Common myeloid progenitor, CD34-positive (primary cell): ENCODE measurements at regions not wholly inside any gene's neighbourhood (a gene's known extent, or its start where the extent isn't known, plus 50 kb on each side); places are given as distances from the start of the nearest gene placed in this dataset.

ENCODE experiments used
- CTCF ChIA-PET: fragments of 350-600 bp; sonication (Branson Sonifier 250); formaldehyde crosslinking; loops from one replicate; lab custom pipeline; 2021; ENCODE audit warnings: antibody characterized with exemption; lab: Charles Lee
- POLR2A ChIA-PET: fragments of 350-600 bp; sonication (Branson Sonifier 250); formaldehyde crosslinking; loops from one replicate; lab custom pipeline; 2021; ENCODE audit warnings: antibody characterized with exemption; lab: Charles Lee
- DNase-seq, 3 donors: peaks; one replicate each; pipeline versions ENCODE4 v3.0.0 to v3.0.0-alpha.2; 2013
- H3K27ac ChIP-seq, 2 experiments: 1 replicate in 1 of 2; 2 replicates in 1 of 2; pipeline ENCODE4 v1.7.0; 2013; ENCODE audit warnings: inconsistent platforms in 2 of 2, low read length in 2 of 2, mild to moderate bottlenecking in 2 of 2, low read depth in 1 of 2, moderate library complexity in 1 of 2; ENCODE audit not compliant: severe bottlenecking in 2 of 2, insufficient read depth in 1 of 2, poor library complexity in 1 of 2
- H3K27me3 ChIP-seq, 5 experiments: replicated peaks in 2 of 5; 1 replicate in 3 of 5; 2 replicates in 2 of 5; pipeline versions ENCODE4 v1.6.1 to v1.7.0; 2013; ENCODE audit warnings: low read length in 4 of 5, mild to moderate bottlenecking in 2 of 5, moderate library complexity in 2 of 5, inconsistent platforms in 1 of 5; ENCODE audit not compliant: insufficient read depth in 5 of 5, control insufficient read depth in 4 of 5
- H3K36me3 ChIP-seq, 4 experiments: 1 replicate in 2 of 4; 2 replicates in 2 of 4; pipeline versions ENCODE4 v1.6.1 to v1.7.0; 2013; ENCODE audit warnings: low read length in 3 of 4, control low read depth in 1 of 4, mild to moderate bottlenecking in 1 of 4; ENCODE audit not compliant: control insufficient read depth in 4 of 4, insufficient read depth in 4 of 4
- H3K4me1 ChIP-seq, 4 experiments: 1 replicate in 3 of 4; 2 replicates in 1 of 4; pipeline versions ENCODE4 v1.6.1 to v1.7.1; 2013; ENCODE audit warnings: low read length in 3 of 4, mild to moderate bottlenecking in 3 of 4, control low read depth in 1 of 4, inconsistent platforms in 1 of 4, moderate library complexity in 1 of 4; ENCODE audit not compliant: control insufficient read depth in 4 of 4, insufficient read depth in 4 of 4; ENCODE audit errors: control extremely low read depth in 1 of 4
- H3K4me3 ChIP-seq, 7 experiments: 1 replicate in 4 of 7; 2 replicates in 3 of 7; pipeline versions ENCODE4 v1.5.1 to v1.7.0; 2013; ENCODE audit warnings: mild to moderate bottlenecking in 7 of 7, low read length in 6 of 7, moderate library complexity in 6 of 7, inconsistent platforms in 2 of 7, low read depth in 2 of 7, control low read depth in 1 of 7; ENCODE audit not compliant: insufficient read depth in 4 of 7, control insufficient read depth in 1 of 7; ENCODE audit errors: extremely low read depth in 1 of 7
- H3K9me3 ChIP-seq, 5 experiments: 1 replicate in 4 of 5; 2 replicates in 1 of 5; pipeline versions ENCODE4 v1.6.1 to v1.7.1; 2013; ENCODE audit warnings: low read length in 4 of 5, mild to moderate bottlenecking in 2 of 5, inconsistent platforms in 1 of 5, low read depth in 1 of 5, moderate library complexity in 1 of 5; ENCODE audit not compliant: control insufficient read depth in 4 of 5, insufficient read depth in 2 of 5; ENCODE audit errors: control extremely low read depth in 1 of 5
- WGBS: methylation state at CpG from one replicate; pipeline ENCODE4 v1.1.5; 2013; ENCODE audit not compliant: insufficient coverage; 5-methylcytosine and 5-hydroxymethylcytosine counted together

GRCh38 chr5:145247745-145248040 is 587.4 kb downstream of the PRELID2 start:
- Histone ChIP-seq H3K36me3 (no peaks in the 10 kb centered on the region), H3K4me3 (no peak overlapping the region), H3K27me3 (no peaks in the 10 kb centered on the region), H3K9me3 (no peaks in the 10 kb centered on the region), H3K27ac (no peak overlapping the region), H3K4me1 (no peaks in the 10 kb centered on the region)
- POLR2A ChIA-PET = no interaction called here
- CTCF ChIA-PET = no interaction called here
- no peak for DNase-seq
- whole genome bisulfite sequencing = 100% methylated on average over 1 of the region's 2 CpGs

GRCh38 chr5:145246961-145247744 is 588.0 kb downstream of the PRELID2 start:
- DNase-seq = no peak
- H3K36me3 ChIP-seq = no peaks in the 10 kb centered on the region
- H3K4me3 ChIP-seq = no peak overlapping the region
- no peak overlapping the region for H3K27ac ChIP-seq
- no peaks in the 10 kb centered on the region for H3K9me3 ChIP-seq
- H3K27me3 ChIP-seq = no peaks in the 10 kb centered on the region
- POLR2A ChIA-PET = no interaction called here
- WGBS = 89% methylated on average over 3 of the region's 4 CpGs
- H3K4me1 ChIP-seq = no peaks in the 10 kb centered on the region
- CTCF ChIA-PET = no interaction called here

DNA sequence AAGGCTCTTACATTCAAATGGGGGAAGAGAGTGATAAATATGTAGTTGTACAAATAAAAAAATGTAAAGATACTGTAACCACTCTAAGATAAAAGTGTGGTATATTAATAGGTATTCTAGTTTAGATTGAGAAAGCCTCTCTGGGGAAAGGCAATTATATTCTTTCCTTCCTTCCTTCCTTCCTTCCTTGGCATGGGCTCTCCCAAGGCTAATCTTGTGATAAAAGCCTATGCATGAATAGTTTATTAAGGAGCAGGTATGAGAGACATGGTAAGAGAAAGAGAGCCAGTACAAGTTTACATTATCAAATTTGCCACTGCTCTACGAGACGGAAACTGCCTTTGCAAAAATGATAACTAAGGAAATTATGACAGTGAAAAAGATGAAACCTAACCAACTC is 588.8 kb downstream of the PRELID2 start:
- ChIA-PET POLR2A (no interaction called here), CTCF (no interaction called here)
- DNase-seq = no peak
- Histone ChIP-seq H3K27me3 (no peaks in the 10 kb centered on the region), H3K27ac (no peak overlapping the region), H3K9me3 (no peaks in the 10 kb centered on the region), H3K4me3 (no peak overlapping the region), H3K4me1 (no peaks in the 10 kb centered on the region), H3K36me3 (no peaks in the 10 kb centered on the region)
- WGBS = no CpG with 5 or more reads among the region's 2 CpGs

- ChIA-PET POLR2A (no interaction called here), CTCF (no interaction called here)
- Histone ChIP-seq H3K27ac (no peak overlapping the region), H3K27me3 (no peaks in the 10 kb centered on the region), H3K36me3 (no peaks in the 10 kb centered on the region), H3K9me3 (no peaks in the 10 kb centered on the region), H3K4me3 (no peak overlapping the region), H3K4me1 (no peaks in the 10 kb centered on the region)
- DNase-seq = no peak
- WGBS = 79% methylated on average over 2 of the region's 5 CpGs
These were observed 589.8 kb downstream of the PRELID2 start for GRCh38 chr5:145245354-145245753.

- DNase-seq = no peak
- no peaks in the 10 kb centered on the region for H3K36me3 ChIP-seq
- H3K27me3 ChIP-seq = no peaks in the 10 kb centered on the region
- no peaks in the 10 kb centered on the region for H3K4me1 ChIP-seq
- no peaks in the 10 kb centered on the region for H3K9me3 ChIP-seq
- no peak overlapping the region for H3K4me3 ChIP-seq
- no CpG with 5 or more reads among the region's 2 CpGs for WGBS
- CTCF ChIA-PET = no interaction called here
- POLR2A ChIA-PET = no interaction called here
- H3K27ac ChIP-seq = no peak overlapping the region
These were observed 590.4 kb downstream of the PRELID2 start for GRCh38 chr5:145244788-145245187.

DNA sequence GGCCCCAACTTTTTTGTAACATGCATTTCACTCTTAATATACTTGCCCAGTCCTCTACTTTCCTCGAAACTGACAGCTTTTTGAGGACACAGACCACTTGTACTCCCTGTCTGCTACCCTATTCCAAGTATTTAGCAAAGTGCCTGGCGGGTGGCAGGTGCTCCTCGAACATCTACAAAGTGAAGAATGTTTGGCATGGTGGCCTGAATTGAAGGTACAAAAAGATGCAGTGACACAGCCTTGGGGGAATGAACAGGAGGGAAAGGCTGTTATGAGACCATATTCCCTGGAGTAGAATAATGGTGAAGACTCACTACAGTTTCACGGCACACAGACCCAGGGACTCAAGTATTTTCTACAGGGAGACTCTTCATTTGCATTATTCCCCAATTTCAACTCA is 590.9 kb downstream of the PRELID2 start:
- WGBS = 75% methylated on average over 1 of the region's 4 CpGs
- H3K4me1 ChIP-seq = no peaks in the 10 kb centered on the region
- no peak overlapping the region for H3K27ac ChIP-seq
- H3K4me3 ChIP-seq = no peak overlapping the region
- no peaks in the 10 kb centered on the region for H3K9me3 ChIP-seq
- DNase-seq = no peak
- H3K27me3 ChIP-seq = no peaks in the 10 kb centered on the region
- CTCF ChIA-PET = no interaction called here
- H3K36me3 ChIP-seq = no peaks in the 10 kb centered on the region
- POLR2A ChIA-PET = no interaction called here

- ChIA-PET POLR2A (no interaction called here), CTCF (no interaction called here)
- Histone ChIP-seq H3K4me1 (no peaks in the 10 kb centered on the region), H3K27me3 (no peaks in the 10 kb centered on the region), H3K27ac (no peak overlapping the region), H3K4me3 (no peak overlapping the region), H3K9me3 (no peaks in the 10 kb centered on the region), H3K36me3 (no peaks in the 10 kb centered on the region)
- DNase-seq = no peak
- no CpG with 5 or more reads among the region's 2 CpGs for WGBS
These were observed 592.1 kb downstream of the PRELID2 start for GRCh38 chr5:145243016-145243415.
